Stimulated activated CD4-positive, alpha-beta T cell treated with anti-CD3 and anti-CD28 coated beads, Interleukin-2, amount 100 ng/mL, for 4 hours (primary cell): ENCODE measurements at regions not wholly inside any gene's neighbourhood (a gene's known extent, or its start where the extent isn't known, plus 50 kb on each side); places are given as distances from the start of the nearest gene placed in this dataset.
"Not testable (repeated sequence)": the region's sequence is repeated elsewhere in the genome, so short reads cannot be mapped to it uniquely, and the experiment has no call there.

Experiments
- DNase-seq: peaks from one replicate; pipeline ENCODE4 v3.0.0-alpha.2; 2020; ENCODE audit warnings: low read depth

GRCh38 chr18:961644-962355, 57.1 kb downstream of the ADCYAP1 start:
- DNase-seq: peak; percentile 8

GRCh38 chr18:963276-963675, 58.6 kb downstream of the ADCYAP1 start:
- no peak for DNase-seq

GRCh38 chr18:965921-966758, 61.5 kb downstream of the ADCYAP1 start:
- DNase-seq: no peak

GRCh38 chr18:966759-967576, 62.3 kb downstream of the ADCYAP1 start:
- no peak for DNase-seq

- not testable (repeated sequence) for DNase-seq
These were observed 64.2 kb downstream of the ADCYAP1 start for GRCh38 chr18:968910-969309.

- DNase-seq: not testable (repeated sequence)
These were observed 64.6 kb downstream of the ADCYAP1 start for GRCh38 chr18:969311-969710.

- DNase-seq: not testable (repeated sequence)
These were observed 69.9 kb downstream of the ADCYAP1 start for GRCh38 chr18:974606-975005.

GRCh38 chr18:976393-977128, 71.9 kb downstream of the ADCYAP1 start:
- not testable (repeated sequence) for DNase-seq

- DNase-seq: not testable (repeated sequence)
These were observed 72.7 kb downstream of the ADCYAP1 start for GRCh38 chr18:977327-977726.

- not testable (repeated sequence) for DNase-seq
These were observed 73.1 kb downstream of the ADCYAP1 start for GRCh38 chr18:977732-978131.

- no peak for DNase-seq
These were observed 75.9 kb downstream of the ADCYAP1 start for GRCh38 chr18:980586-980985.

GRCh38 chr18:984004-984403, 79.3 kb downstream of the ADCYAP1 start:
- no peak for DNase-seq

- DNase-seq: no peak
These were observed 80.6 kb downstream of the ADCYAP1 start for GRCh38 chr18:985212-985661.

GRCh38 chr18:986051-986450, 81.4 kb downstream of the ADCYAP1 start:
- no peak for DNase-seq

GRCh38 chr18:986552-986951, 81.9 kb downstream of the ADCYAP1 start:
- DNase-seq: no peak

- no peak for DNase-seq
These were observed 82.9 kb downstream of the ADCYAP1 start for GRCh38 chr18:987325-988186.

GRCh38 chr18:989425-989824, 84.8 kb downstream of the ADCYAP1 start:
- DNase-seq: no peak

GRCh38 chr18:990197-990596, 85.5 kb downstream of the ADCYAP1 start:
- no peak for DNase-seq

GRCh38 chr18:991441-991840, 86.8 kb downstream of the ADCYAP1 start:
- no peak for DNase-seq

GRCh38 chr18:993560-993959, 88.9 kb downstream of the ADCYAP1 start:
- DNase-seq: no peak

- no peak for DNase-seq
These were observed 91.0 kb downstream of the ADCYAP1 start for GRCh38 chr18:995629-996028.
